Vagina (tissue), 2 donors: ENCODE measurements at regions not wholly inside any gene's neighbourhood (a gene's known extent, or its start where the extent isn't known, plus 50 kb on each side); places are given as distances from the start of the nearest gene placed in this dataset.

Experiments used
- POLR2AphosphoS5 ChIP-seq, 2 donors: sonication (generic); formaldehyde crosslinking; IDR thresholded peaks; one replicate each; pipeline ENCODE4 v1.9.0; 2017; ENCODE audit warnings: antibody characterized with exemption in 2 of 2, mild to moderate bottlenecking in 2 of 2, low read depth in 1 of 2; ENCODE audit not compliant: insufficient read depth in 1 of 2
- TF ChIP-seq, protein P1 (sequence below), 3 experiments: fragments of 450-650 bp in 2 of 3; fragments of 200-600 bp in 1 of 3; sonication (generic) in 1 of 3; IDR thresholded peaks; one replicate each; pipeline ENCODE4 v1.5.1; 2017 to 2019; ENCODE audit warnings: antibody characterized with exemption in 3 of 3, mild to moderate bottlenecking in 2 of 3, moderate library complexity in 2 of 3

- TF ChIP-seq, protein P1, sequence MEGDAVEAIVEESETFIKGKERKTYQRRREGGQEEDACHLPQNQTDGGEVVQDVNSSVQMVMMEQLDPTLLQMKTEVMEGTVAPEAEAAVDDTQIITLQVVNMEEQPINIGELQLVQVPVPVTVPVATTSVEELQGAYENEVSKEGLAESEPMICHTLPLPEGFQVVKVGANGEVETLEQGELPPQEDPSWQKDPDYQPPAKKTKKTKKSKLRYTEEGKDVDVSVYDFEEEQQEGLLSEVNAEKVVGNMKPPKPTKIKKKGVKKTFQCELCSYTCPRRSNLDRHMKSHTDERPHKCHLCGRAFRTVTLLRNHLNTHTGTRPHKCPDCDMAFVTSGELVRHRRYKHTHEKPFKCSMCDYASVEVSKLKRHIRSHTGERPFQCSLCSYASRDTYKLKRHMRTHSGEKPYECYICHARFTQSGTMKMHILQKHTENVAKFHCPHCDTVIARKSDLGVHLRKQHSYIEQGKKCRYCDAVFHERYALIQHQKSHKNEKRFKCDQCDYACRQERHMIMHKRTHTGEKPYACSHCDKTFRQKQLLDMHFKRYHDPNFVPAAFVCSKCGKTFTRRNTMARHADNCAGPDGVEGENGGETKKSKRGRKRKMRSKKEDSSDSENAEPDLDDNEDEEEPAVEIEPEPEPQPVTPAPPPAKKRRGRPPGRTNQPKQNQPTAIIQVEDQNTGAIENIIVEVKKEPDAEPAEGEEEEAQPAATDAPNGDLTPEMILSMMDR (IDR thresholded peaks at IDR 0.05), result no peak
- no peak for TF ChIP-seq POLR2AphosphoS5 (IDR thresholded peaks at IDR 0.05; ENCODE audit: insufficient read depth in 1 of 2, low read depth in 1 of 2)
Observed at GRCh38 chr14:99003646-99004045, 268.4 kb downstream of the BCL11B start.
